ENCODE measurements at regions not wholly inside any gene's neighbourhood (a gene's known extent, or its start where the extent isn't known, plus 50 kb on each side); places are given as distances from the start of the nearest gene placed in this dataset.

DNA sequence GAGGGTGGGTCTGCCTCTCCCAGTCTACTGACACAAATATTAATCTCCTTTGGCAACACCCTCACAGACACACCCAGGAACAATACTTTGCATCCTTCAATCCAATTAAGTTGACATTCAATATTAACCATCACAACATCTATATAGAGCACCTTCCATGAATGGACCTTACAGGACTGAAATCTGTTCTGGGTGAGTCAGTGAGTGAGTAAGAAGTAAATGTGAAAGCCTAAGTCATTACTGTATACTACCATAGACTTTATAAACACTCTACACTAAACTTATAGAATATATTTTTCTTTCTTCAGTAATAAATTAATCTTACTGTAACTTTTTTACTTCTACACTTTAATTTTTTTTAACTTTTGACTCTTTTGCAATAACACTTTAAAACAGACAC, 993.8 kb upstream of the MAP3K7 start:
- no peak for DNase-seq

DNA sequence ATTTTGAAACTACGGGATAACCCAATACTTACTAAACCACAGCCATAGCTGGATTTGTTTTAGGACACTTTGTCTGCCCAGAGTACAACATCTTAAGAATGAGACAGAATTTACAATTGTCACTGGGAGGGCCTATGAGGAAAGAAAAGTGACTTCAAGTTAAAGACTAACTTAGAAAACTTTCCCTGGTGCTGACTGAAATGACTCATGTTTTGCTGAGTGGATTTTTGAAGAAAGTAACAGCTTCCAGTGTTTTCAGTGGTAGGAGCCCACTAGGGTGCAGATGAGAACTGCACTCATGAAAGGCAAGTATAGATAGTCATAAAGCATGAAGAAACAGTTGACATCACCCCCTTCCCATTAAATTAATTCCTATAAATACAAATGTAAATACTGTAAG, 988.2 kb upstream of the MAP3K7 start:
- DNase-seq: no peak

DNA sequence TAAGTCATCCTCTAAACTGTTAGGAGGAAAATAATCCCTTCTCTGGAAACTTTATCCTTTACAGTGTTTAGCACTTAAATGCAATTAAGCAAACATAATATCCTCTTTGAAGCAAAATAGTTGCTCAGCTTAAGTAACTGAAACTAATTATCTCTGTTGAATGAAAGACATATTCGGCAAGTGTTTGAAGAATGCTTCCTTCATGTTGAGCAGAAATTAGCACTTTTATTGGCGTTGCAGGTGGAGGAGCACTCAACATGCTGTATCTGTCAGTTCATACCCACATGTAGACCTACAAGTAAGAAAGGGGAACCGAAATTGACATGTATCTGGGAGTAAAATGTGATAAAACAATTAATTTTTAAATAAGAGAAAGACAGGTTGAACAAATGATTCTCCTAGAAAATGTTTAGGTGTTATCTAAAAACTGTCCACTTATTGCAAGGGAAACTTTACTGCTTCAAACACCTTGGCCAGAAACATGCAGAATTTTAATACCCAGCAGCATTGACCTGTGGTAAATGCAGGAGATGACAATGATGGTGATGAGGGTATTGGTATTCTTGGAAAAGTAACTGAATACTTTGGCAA, 987.0 kb upstream of the MAP3K7 start:
- DNase-seq: no peak

DNA sequence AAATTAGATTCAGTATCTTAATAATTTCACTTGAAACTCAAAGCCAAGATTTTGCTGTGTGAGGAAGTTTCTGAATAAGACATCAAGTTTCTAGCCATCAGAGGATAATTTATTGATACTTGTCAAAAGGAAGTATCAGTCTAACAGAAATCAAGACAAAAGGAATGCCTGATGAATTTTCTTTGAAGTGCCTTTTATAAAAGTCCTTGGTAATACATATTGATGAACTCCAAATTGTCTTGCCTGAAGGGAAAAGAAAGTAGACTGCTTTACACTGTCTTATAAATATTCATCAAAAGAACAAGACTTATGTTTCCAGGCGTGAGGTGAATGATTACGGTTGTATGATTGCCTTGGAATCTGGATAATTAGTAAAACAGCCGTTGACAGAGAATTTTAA, 986.0 kb upstream of the MAP3K7 start:
- DNase-seq: no peak

DNA sequence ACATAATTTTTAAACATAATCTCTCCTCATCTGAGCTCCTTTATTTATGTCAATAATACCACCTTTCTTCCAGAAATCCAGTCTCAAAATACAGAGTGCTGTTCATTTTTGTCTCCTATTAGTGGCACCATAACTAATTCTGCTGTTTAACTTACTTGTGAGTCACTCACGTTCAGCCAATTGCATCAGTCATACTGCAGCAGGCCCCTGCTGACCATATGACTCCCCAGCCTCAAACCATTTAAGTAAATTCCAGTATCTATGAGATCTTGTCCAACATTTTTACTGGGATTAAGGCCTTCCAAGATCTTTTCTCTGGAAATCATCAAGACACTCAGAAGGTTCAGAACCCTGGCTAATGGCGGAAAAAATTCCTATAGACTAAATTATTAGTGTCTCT, 982.2 kb upstream of the MAP3K7 start:
- no peak for DNase-seq

DNA sequence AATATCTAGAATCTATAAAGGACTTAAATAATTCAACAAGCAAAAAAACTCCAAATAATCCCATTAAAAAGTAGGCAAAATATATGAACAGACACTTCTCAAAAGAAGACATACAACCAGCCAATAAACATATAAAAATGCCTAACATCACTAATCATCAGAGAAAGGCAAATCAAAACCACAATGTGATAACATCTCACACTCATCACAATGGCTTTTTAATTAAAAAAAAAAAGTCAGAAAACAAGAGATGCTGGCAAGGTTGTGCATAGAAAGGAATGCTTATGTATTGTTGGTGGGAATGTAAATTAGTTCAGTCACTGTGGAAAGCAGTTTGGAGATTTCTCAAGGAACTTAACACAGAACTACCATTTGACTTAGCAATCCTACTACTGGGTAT, 979.6 kb upstream of the MAP3K7 start:
- no peak for DNase-seq

DNA sequence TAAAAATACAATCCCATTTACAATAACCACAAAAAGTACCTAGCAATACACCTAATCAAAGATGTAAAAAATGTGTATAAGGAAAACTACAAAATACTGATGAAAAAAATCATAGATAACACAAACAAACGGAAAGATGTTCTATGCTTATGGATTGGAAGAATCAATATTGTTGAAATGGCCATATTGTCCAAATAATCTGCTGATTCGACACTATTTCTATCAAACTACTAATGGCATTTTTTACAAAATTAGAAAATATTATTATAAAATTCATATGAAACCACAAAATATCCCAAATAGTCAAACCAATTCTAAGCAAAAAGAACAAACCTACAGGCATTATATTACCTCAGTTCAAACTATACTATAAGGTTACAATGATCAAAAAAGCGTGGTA, 978.3 kb upstream of the MAP3K7 start:
- DNase-seq: no peak

DNA sequence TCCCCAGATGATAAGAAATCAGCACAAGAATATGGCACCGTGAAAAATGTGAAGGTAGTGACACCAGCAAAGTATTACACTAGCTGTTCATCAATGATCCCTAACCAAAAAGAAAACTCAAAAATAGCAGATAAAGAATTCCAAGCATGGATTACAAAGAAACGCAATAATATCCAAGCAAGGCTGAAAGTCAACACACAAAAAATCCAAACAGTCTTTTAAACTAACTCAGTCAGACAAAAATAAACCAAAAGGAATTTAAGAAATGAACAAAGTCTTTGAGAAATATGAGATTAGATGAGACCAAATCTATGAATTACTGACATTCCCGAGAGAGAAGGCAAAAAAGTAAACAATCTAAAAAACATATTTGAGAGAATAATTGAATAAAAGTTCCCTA, 976.1 kb upstream of the MAP3K7 start:
- no peak for DNase-seq

DNA sequence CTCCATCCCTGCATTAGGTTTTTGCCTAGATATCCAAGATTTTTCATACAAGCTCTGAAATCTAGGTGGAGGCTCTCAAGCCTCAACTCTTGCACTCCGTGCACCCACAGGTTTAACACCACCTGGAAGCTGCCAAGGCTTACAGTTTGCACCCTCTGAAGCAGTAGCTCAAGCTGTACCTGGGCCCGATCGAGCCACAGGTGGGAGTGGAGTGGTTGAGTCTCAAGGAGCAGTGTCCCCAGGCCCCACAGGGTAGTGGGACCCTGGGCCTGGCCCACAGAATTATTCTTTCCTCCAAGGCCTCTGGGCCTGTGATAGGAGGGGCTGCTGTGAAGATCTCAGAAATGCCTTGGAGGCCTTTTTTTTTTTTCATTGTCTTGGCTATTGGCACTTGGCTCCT, 973.5 kb upstream of the MAP3K7 start:
- DNase-seq: no peak

DNA sequence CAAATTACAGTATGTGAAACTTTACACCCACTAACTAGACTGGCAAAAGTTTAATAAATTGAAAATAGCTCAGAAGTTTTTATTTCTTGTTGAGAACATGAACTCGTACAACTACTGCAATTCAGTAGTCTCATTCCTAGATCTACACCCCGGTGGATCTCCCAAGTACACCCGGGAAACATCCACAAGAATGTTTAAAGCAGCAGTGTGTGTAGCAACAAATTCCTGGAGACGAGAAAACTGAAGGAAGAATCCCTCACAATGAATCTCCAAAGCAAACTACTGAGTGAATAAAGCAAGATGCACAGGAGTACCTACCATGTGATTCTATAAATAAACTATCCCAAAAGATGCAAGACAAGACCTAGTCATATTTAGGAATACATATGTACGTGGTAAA, 954.0 kb upstream of the MAP3K7 start:
- DNase-seq: no peak

DNA sequence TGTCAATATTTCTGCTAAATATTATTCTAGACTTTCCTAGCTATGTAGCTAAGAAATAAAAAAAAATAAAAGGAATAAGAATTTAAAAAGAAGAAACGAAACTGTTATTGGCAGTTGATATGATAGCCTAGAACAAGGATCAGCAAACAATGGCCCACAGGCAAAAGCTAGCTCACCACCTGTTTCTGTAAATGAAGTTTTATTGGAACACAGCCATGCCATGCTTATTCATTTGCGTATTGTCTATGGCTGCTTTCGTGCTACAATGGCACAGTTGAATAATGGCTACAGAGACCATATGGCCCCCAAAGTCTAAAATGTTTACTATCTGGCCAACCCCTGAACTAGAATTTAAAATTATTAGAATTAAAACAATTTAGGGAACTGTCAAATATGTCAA, 952.6 kb upstream of the MAP3K7 start:
- no peak for DNase-seq

DNA sequence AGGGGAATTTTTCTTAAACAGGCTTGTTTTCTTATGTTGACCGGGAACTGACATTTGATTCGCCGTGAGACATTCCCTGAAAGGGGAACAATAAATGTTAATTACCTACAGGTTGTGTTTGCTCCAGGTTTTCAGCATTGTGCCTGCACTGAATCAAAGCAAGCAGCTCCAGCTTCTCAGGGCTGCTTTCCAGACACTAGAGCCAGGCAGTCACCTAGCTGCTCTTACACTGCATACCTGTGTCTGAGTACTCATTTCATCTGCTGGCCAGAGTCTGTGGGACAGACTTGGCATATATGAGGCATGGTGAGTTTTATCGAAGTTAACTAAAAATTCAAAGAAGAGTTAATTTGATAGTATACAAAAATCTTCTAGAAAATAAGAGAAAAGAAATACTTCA, 951.8 kb upstream of the MAP3K7 start:
- no peak for DNase-seq

DNA sequence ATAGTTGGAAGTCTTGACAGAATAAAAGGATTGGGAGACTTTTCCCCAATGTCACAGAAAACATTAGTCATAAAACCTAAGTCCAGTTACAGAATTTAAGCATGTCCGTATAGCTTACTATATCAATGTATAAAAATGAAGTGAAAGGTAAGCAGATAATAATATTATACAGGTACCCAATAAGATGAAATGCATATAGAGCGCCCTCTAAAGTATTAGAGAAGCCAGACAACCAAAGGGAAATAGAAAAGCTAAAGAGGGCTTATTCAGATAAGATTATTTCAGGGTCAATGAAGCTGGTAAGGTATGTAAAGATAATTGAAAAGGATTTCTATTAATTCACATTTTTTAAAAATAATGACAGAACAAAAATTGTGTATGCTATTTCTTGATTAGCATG, 947.7 kb upstream of the MAP3K7 start:
- no peak for DNase-seq

DNA sequence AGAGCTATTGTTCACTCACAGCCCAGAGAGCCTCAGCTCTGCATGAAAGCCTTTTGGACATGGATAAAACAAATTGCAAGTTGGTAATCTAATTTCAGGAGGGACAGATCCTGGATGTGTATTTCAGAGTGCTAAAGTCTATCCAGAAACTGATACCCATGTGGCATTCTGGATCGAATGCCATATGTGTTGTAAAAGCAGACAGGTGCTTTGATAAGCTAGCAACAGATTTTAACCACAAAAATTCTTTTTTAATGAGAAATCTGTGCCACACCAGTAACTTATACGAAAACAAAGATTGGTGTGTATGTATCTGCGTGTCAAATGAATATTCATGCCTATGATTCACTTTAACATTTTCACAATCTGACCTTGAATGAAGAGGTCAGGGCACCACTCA, 936.6 kb upstream of the MAP3K7 start:
- no peak for DNase-seq

DNA sequence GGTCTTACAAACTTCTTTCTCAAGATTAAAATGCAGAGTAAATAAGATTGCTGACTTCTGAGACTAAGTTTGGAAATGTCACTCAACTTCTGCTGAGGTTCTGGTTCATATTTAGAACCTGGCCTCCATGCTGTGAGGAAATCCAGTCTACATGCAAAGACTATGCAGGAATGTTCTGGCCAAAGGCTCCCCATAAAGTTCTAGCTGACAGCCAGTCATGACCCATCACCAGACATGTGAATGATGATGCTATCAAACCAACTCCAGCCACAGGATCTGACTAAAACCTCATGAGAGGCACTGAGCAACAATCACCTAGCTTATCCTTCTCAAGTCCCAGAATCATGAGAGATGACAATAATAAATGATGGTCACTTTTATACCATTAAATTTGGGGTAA, 935.1 kb upstream of the MAP3K7 start:
- DNase-seq: no peak

DNA sequence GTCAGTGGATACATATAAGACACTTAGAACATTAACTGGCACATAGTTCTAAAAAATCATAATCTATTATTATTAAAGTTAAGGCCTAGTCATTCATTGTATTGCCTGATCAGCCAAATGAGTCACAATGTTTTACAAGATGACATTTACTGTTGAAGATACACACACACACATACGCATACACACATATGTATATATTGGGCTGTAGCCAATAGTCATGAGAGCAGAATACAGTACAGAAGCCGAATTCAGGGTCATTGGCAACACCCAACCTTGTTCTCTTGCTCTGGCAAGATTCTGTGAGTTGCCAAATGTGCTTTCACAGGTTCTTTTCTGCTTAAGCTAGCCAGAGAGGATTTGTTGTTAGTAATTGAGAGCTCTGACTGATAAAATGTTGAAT, 922.8 kb upstream of the MAP3K7 start:
- DNase-seq: no peak

DNA sequence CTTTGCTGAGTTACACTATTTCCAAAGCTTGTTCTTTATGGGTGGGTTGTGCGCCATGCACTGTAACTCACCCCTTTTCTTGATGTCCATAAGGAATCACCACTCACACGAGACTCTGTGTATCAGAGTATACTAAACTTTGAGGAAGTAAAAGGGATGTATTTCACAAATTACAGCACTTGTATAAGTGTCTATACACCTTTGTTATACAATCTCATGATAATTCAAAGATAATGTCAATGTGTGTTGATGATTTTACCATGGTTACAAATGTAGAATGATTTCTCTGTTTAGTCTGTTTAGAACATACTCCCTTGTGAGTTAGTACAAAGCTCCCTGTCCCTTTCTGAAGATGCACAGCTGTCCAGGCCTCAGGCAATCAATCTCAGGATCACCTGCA, 922.2 kb upstream of the MAP3K7 start:
- no peak for DNase-seq

DNA sequence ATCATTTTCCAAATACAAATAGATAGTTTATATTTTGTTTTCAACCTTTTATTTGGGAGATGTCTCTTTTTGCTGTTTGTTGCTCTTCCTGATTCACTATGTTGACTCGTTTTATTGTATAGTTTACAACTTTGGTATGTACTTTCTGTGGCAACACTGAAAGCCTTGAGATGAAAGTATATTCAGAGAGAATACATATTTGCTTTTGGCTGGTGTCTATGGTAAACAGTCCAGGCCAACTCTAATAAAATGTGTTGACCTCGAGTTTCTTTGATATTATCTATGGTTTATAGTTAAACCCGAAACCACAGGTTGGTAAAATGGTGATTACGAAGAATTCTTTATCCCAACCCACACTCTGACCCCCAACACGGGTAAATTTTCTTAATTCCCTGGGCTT, 919.6 kb upstream of the MAP3K7 start:
- DNase-seq: no peak

DNA sequence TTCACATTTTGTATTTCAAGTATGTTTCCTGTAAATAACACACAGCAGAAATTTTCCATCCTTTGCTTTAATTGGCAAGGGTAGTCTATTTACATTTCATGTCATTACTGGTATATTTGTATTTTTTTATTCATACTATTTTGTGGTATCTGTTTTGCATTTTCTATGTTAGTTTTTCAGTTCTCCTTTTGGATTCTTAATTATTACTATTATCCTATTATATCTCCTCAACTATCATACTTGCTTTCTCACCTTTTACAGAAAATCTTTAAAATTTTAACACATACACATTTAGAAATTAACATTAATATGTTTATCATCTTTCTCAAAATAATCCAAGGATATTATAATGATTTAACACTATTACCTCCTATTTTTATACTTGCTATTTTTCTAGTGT, 918.3 kb upstream of the MAP3K7 start:
- DNase-seq: no peak

DNA sequence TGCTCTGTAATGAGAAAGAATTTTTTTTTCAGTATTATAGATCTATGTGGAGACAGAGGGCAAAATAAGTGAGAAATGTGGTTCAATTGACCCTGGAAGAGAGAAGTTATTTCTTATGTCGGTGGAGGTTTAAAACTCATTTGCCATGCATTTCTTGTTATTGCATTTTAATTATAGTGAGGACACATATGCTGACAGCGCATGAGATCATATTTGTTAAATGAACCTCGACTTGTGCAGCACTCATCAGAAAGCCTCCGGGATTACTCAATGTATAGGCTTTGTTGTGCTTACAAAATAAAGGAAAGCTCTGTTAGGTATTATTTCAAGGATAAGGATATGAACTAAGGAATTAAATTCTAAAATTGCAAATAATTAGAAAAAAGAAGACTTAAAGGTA, 915.1 kb upstream of the MAP3K7 start:
- DNase-seq: no peak

DNA sequence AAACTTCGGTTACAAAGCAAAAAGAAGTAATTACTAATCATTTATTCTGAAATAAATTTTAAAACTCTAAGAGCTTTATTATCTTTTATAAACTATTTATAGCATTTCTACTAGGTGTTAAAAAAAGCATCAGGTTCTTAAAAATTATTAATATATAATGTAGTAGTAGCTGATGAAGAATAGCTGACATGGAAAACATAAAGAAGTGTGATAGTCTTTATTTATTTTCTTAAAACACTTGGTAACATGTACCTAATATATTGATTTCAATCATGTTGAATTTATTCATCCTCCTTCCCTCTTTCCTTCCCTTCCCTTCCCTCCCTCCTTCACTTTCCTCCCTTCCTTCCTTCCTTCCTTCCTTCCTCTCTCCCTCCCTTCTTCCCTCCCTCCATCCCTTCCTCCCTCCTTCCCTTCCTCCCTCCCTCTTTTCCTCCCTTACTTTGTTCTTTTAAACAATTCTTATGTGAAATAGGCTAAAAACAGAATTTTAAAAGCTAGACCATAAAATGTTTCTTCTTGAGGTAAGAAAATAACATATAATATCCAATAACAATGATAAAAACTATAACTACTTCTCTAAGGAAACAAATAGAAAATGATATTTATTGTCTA, 913.9 kb upstream of the MAP3K7 start:
- DNase-seq: no peak

DNA sequence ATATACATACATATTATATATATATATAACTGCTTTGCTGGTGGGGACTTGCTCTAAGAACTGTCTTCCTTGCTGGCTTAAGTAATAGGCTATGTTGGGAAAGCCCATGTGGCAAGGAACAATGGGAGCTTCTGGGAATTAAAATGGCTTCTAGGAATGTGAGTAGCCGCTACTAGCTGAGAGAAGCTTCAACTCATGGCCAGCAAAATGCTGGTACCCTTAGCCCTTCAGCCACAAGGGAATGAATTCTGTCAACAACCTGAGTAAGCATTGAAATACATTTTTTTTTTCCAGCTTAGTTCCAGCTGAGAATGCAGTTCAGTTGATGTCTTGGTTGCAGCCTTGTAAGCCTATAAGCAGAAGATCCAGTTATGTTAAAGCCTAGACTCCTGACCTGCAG, 911.7 kb upstream of the MAP3K7 start:
- no peak for DNase-seq

DNA sequence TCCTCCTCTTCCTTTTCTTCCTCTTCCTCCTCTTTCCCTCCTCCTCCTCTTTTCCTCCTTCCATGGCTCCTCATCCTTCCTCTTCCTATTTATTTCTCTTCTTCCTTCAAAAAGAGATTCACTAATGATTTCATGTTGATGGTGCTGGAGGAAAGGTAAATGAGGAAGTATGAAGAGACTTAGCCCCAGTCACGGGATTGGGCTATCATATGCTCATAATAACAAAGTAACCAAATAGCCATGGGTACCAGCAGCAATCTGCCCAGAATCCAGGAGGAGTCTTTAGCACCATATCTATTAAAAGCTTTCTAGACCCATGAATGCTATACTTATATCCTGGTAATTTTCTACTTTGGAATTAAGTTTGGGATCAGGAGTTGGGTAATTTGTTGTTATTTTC, 910.9 kb upstream of the MAP3K7 start:
- DNase-seq: no peak

DNA sequence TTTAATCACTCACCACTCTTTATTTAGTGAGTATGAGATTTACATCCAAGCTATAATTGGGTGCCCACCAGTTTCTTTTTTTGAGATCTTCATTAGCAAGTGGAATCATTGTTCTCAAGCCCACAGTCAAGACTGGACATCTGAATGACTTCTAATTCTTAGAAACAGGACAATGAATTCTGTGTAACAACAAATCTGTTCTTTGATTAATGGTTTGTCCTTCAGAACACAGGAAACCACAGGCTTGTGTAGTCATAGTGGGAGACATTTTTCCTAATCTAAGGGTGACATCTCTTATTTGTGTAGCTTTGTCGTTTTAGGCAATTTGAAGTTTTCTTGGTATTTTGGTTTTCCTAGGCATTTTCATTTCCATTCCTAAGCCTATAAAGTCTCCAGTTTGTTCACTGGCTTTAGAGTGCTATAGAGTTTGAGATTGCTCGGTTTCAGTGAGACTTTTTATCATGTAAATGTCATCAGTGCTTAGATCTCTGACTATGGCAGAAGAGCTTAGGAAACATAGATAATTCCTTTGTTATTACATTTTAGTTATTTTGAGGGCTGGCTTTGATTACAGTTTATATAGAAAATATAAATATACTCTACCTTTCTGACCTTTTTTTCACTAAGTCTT, 903.9 kb upstream of the MAP3K7 start:
- no peak for DNase-seq

Measured in islet precursor cell (in vitro differentiated cells).